GM12865 (cell line): ENCODE measurements at regions not wholly inside any gene's neighbourhood (a gene's known extent, or its start where the extent isn't known, plus 50 kb on each side); places are given as distances from the start of the nearest gene placed in this dataset.

Source experiments
- DNase-seq: peaks from one replicate; pipeline ENCODE4 v3.0.0; 2010; ENCODE audit warnings: low read depth
- H3K4me3 ChIP-seq: 2 replicates; pipeline ENCODE4 v1.5.1; 2011; ENCODE audit warnings: mild to moderate bottlenecking, low read depth, low read length, control low read depth
- CTCF ChIP-seq: IDR thresholded peaks from 2 replicates; pipeline ENCODE4 v1.5.1; 2011; ENCODE audit warnings: low read length, control low read depth, low read depth, inconsistent platforms; ENCODE audit not compliant: insufficient read depth; ENCODE audit errors: missing control alignments

GRCh38 chr16:85513649-85514048, 99.5 kb upstream of the GSE1 start:
- DNase-seq: no peak
- TF ChIP-seq CTCF: no peak
- no peak overlapping the region for H3K4me3 ChIP-seq

DNA sequence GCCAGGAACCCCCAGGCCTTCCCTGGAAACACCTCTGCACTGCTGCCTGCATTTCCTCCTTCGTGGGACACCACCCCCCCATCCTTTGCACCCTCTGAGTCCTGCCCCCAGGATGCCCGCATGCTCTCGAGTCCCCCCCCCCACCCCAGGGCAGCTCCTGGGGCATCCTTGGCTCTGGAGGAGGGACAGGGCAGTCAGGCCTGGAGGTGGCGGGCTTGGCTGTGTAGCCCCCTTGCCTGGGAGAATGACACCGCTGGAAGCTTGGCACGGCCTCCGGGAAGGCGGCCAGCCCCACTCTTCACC, 98.9 kb upstream of the GSE1 start:
- no peak for TF ChIP-seq CTCF
- no peak for DNase-seq
- H3K4me3 ChIP-seq: no peak overlapping the region

GRCh38 chr16:85514598-85515318, 98.4 kb upstream of the GSE1 start:
- TF ChIP-seq CTCF: no peak
- H3K4me3 ChIP-seq: no peak overlapping the region
- no peak for DNase-seq

- no peak overlapping the region for H3K4me3 ChIP-seq
- no peak for DNase-seq
- TF ChIP-seq CTCF: no peak
Observed at GRCh38 chr16:85515319-85515745, 97.8 kb upstream of the GSE1 start.

- DNase-seq: no peak
- no peak overlapping the region for H3K4me3 ChIP-seq
- no peak for TF ChIP-seq CTCF
Observed at GRCh38 chr16:85515830-85516397, 97.2 kb upstream of the GSE1 start.

DNA sequence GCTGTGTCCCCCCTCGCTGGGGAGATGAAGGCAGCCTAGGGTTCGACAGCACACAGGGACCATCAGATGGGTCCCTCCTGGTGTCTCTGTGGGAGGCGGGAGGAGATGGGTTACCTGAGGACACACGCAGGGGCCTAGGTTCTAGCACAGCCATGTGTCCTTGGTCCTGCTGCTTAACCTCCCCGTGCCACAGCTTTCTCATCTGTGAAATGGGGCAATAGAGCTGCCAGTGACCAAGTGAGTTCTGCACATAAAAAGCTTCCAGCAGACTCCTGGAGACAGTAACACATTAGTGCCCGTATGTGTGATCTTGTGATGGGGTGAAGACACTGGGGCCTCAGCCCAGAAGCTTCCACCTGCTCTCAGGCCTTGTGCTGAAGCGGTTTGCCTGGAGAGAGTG, 96.0 kb upstream of the GSE1 start:
- no peak overlapping the region for H3K4me3 ChIP-seq
- no peak for TF ChIP-seq CTCF

More for the DNA sequence above, 96.0 kb upstream of the GSE1 start:
- DNase-seq: no peak
